Lower lobe of right lung (tissue), 2 donors: ENCODE measurements at regions not wholly inside any gene's neighbourhood (a gene's known extent, or its start where the extent isn't known, plus 50 kb on each side); places are given as distances from the start of the nearest gene placed in this dataset.

ENCODE experiments used
- ATAC-seq, 2 donors: fragments of 200-7000 bp; cut with Tn5 transposase; one replicate each; pipeline ENCODE4 v1.9.1; 2020 to 2022; ENCODE audit warnings: mild to moderate bottlenecking in 2 of 2, moderate library complexity in 2 of 2
- DNase-seq: peaks from one replicate; pipeline ENCODE4 v3.0.0-alpha.2; 2020
- H3K27ac ChIP-seq: fragments of 200-600 bp; one replicate; pipeline ENCODE4 v1.8.0; 2022
- H3K27me3 ChIP-seq: fragments of 200-600 bp; one replicate; pipeline ENCODE4 v1.8.0; 2022; ENCODE audit warnings: low read depth
- H3K36me3 ChIP-seq: fragments of 200-600 bp; one replicate; pipeline ENCODE4 v1.8.0; 2022; ENCODE audit warnings: mild to moderate bottlenecking
- H3K4me1 ChIP-seq: fragments of 200-600 bp; one replicate; pipeline ENCODE4 v1.8.0; 2022
- H3K4me3 ChIP-seq: fragments of 200-600 bp; one replicate; pipeline ENCODE4 v1.8.0; 2022; ENCODE audit warnings: mild to moderate bottlenecking
- H3K9me3 ChIP-seq: fragments of 200-600 bp; one replicate; pipeline ENCODE4 v1.8.0; 2022
- intact Hi-C: fragments of 100-400 bp; cut with DNase I; formaldehyde crosslinking; loops from one replicate; pipeline ENCODE4 v1.11.0; 2022
- TF ChIP-seq, protein P1 (sequence below): fragments of 200-600 bp; IDR thresholded peaks from one replicate; pipeline ENCODE4 v1.8.0; 2022; ENCODE audit warnings: antibody characterized with exemption, mild to moderate bottlenecking
- donor health status: DM: no; HTN: yes; CAD: no; lungs with severe emphysema.

DNA sequence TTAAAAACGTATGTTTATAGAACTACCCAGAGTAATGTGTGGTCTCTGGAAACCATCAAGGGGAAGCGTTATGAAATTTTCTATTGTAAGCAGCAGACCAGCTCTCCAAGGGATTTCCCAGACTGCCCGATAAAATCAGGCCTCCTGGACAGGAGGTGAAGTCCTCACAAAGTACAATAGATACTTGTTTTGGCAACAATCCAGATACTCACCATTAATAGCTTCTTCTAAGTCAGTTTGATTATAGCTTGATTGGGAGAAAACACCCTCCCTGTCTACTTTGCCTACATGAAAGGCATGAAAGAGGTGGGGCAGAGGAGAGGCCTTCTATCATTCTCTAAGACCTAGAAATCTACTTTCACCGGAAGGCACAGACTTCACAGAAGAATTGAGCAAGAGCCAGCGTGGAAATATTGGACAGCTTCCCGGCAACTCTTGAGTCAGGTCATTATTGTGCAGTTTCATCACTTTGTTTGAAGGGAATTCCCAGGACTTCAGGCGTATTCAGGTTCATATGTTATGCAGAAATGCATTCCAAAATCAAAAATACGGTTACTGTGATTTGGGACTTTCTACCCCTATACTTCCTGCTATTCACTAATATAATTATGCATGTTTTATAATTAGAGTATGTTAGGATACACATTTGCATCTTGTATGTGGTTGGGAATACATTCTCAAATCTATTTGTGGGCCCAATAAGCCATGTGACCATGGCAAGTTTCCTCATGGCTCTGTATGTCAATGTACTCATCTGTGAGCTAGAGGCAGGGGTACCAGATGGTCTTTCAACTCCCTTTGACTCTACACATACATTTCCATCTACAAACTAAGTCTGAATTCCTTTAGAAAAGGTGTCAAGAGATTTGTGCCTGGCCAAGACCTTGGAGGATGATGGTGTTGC lies 103.5 kb downstream of the CD47 start:
- intact Hi-C loops: no loop called here
- TF ChIP-seq, protein P1, sequence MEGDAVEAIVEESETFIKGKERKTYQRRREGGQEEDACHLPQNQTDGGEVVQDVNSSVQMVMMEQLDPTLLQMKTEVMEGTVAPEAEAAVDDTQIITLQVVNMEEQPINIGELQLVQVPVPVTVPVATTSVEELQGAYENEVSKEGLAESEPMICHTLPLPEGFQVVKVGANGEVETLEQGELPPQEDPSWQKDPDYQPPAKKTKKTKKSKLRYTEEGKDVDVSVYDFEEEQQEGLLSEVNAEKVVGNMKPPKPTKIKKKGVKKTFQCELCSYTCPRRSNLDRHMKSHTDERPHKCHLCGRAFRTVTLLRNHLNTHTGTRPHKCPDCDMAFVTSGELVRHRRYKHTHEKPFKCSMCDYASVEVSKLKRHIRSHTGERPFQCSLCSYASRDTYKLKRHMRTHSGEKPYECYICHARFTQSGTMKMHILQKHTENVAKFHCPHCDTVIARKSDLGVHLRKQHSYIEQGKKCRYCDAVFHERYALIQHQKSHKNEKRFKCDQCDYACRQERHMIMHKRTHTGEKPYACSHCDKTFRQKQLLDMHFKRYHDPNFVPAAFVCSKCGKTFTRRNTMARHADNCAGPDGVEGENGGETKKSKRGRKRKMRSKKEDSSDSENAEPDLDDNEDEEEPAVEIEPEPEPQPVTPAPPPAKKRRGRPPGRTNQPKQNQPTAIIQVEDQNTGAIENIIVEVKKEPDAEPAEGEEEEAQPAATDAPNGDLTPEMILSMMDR: no peak
- Histone ChIP-seq H3K4me3 (no peak overlapping the region), H3K36me3 (no peaks in the 10 kb centered on the region), H3K27ac (peak overlapping the region; percentile 42), H3K9me3 (no peaks in the 10 kb centered on the region), H3K27me3 (no peaks in the 10 kb centered on the region), H3K4me1 (peaks cover 45% of the 10 kb centered on the region)
- DNase-seq (peak; percentile 72), ATAC-seq (peak; percentile 83 to 90)

DNA sequence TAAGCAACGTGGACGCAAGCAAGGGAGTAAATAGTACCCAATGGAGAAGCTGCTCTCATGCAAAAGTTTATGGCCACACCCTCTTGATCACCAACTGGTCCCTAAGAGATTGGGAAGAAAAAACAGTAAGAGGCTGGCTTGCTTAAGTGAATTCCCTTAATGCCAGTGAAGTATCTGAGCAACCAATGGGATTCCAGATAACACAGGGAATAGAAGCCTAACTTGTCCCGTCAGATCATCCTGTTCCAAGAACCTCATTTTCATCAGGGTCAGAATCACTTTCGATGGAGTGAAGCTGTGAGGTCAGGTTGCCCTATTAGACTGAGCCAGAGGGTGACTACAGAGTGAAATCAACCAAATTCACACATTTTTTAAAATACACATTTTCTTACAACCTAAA lies 104.3 kb downstream of the CD47 start:
- H3K36me3 ChIP-seq: no peaks in the 10 kb centered on the region
- no peak for ATAC-seq
- H3K4me1 ChIP-seq: peaks cover 50% of the 10 kb centered on the region
- TF ChIP-seq, protein P1: no peak
- peak overlapping the region; percentile 32 for H3K27ac ChIP-seq
- DNase-seq: no peak
- no peaks in the 10 kb centered on the region for H3K9me3 ChIP-seq
- H3K27me3 ChIP-seq: no peaks in the 10 kb centered on the region
- intact Hi-C loops: no loop called here
- no peak overlapping the region for H3K4me3 ChIP-seq

DNA sequence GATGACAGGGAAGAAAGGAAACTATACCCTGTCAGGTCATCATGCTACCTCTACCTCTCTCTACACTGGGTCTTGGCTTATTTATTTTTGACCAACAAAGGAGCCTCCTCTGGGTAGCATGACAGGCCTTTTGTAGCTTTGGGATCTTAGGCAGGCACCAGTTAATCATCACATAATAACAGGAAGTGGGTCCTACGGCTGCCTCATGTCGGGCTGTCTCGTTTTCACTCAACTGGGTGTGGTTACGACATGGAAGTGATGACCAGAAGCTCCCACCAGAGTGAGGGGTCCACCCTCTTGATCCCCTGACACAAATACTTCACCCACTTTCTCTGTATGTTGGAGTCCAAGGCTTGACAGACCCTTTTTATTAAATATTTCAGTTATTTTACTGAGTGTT lies 105.3 kb downstream of the CD47 start:
- H3K4me3 ChIP-seq: no peak overlapping the region
- H3K27me3 ChIP-seq: no peaks in the 10 kb centered on the region
- intact Hi-C loops: no loop called here
- H3K4me1 ChIP-seq: peaks cover 53% of the 10 kb centered on the region
- H3K36me3 ChIP-seq: no peaks in the 10 kb centered on the region
- DNase-seq (no peak), ATAC-seq (no peak)
- H3K9me3 ChIP-seq: no peaks in the 10 kb centered on the region
- TF ChIP-seq, protein P1: no peak
- no peak overlapping the region for H3K27ac ChIP-seq

DNA sequence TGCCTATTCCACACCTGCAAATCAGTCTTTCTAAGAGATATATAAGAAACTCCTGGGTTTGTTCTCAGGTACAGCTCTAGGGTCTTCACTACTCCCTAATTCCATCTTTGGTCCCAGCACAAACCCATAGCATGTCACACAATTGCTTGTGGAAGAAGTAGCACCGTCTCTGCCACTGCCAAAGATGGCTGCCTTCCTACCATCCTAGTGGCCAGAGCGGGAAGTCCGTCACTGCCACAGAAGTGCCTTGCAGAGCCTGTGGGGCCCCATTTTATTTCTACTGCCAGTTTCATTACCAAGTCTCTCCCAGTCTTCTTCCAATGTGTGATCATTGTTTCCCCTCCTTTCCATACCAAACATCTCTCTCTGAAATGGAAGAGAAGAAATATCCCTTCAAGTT lies 107.6 kb downstream of the CD47 start:
- intact Hi-C loops: no loop called here
- no peak for ATAC-seq
- no peaks in the 10 kb centered on the region for H3K9me3 ChIP-seq

DNA sequence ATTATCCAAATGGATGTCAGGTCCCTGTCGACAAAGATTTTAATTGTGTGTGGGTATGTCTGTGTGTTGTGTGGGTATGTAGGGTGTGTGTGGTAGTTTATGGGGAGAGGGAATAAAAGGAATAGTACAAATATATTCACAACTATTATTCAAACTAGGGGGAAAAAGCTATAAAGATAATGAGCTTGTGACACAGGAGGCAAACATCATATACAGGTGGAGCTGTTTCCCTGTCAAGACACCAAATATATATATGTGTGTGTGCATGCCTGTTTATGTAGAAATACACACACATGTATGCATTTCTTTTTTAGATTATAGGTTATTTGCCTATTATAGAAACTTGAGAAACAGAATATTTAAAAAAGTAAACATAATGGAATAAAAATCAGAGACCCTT lies 108.7 kb downstream of the CD47 start:
- Histone ChIP-seq H3K4me3 (no peak overlapping the region), H3K27ac (no peak overlapping the region), H3K27me3 (no peaks in the 10 kb centered on the region), H3K36me3 (no peaks in the 10 kb centered on the region), H3K4me1 (peaks cover 28% of the 10 kb centered on the region), H3K9me3 (no peaks in the 10 kb centered on the region)
- intact Hi-C loops: no loop called here
- ATAC-seq: no peak
- no peak for DNase-seq
- TF ChIP-seq, protein P1: no peak

More for the DNA sequence above, 107.6 kb downstream of the CD47 start:
- Histone ChIP-seq H3K4me1 (peaks cover 39% of the 10 kb centered on the region), H3K27me3 (no peaks in the 10 kb centered on the region), H3K4me3 (no peak overlapping the region), H3K36me3 (no peaks in the 10 kb centered on the region), H3K27ac (no peak overlapping the region)
- no peak for DNase-seq
- TF ChIP-seq, protein P1: no peak
